Gastrocnemius medialis (tissue), 4 donors: ENCODE measurements at regions not wholly inside any gene's neighbourhood (a gene's known extent, or its start where the extent isn't known, plus 50 kb on each side); places are given as distances from the start of the nearest gene placed in this dataset.

Experiments
- ATAC-seq, 2 donors: fragments of 150-250 bp; one replicate each; pipeline ENCODE4 v1.9.1; 2016
- DNase-seq, 2 donors: peaks; one replicate each; pipeline ENCODE4 v3.0.0-alpha.2; 2019
- H3K27ac ChIP-seq, 4 donors: fragments of 200-600 bp; sonication (generic); 1 replicate in 1 of 4; 2 replicates in 3 of 4; pipeline ENCODE4 v1.5.1; 2016 to 2018; ENCODE audit warnings: mild to moderate bottlenecking in 2 of 4, moderate library complexity in 1 of 4
- H3K27me3 ChIP-seq, 3 donors: fragments of 200-600 bp; sonication (generic) in 2 of 3; 1 replicate in 1 of 3; 2 replicates in 2 of 3; pipeline versions ENCODE4 v1.5.1 to v1.6.0; 2016 to 2019; ENCODE audit warnings: mild to moderate bottlenecking in 1 of 3, moderate library complexity in 1 of 3
- H3K36me3 ChIP-seq, 2 donors: fragments of 200-600 bp; sonication (generic) in 1 of 2; one replicate each; pipeline ENCODE4 v1.5.1; 2017 to 2018
- H3K4me1 ChIP-seq, 2 donors: fragments of 200-600 bp; sonication (generic) in 1 of 2; one replicate each; pipeline ENCODE4 v1.5.1; 2016 to 2017; ENCODE audit warnings: mild to moderate bottlenecking in 2 of 2
- H3K4me3 ChIP-seq, 4 donors: fragments of 200-600 bp; sonication (generic) in 3 of 4; 1 replicate in 1 of 4; 2 replicates in 3 of 4; pipeline ENCODE4 v1.5.1; 2016 to 2019; ENCODE audit warnings: mild to moderate bottlenecking in 2 of 4
- H3K9me3 ChIP-seq, 3 donors: fragments of 200-600 bp; sonication (generic) in 2 of 3; 1 replicate in 1 of 3; 2 replicates in 2 of 3; pipeline ENCODE4 v1.5.1; 2016 to 2019
- POLR2A ChIP-seq, 2 donors: fragments of 450-650 bp; IDR thresholded peaks; one replicate each; pipeline ENCODE4 v1.6.1; 2017; ENCODE audit warnings: antibody characterized with exemption in 2 of 2, mild to moderate bottlenecking in 2 of 2, moderate library complexity in 2 of 2
- in situ Hi-C, 4 donors: fragments of 200-750 bp; cut with MboI; loops; one replicate each; pipeline versions ENCODE4 v1.15.0 to v1.8.0; 2017; ENCODE audit warnings: low sequenced_read_pairs in 4 of 4
- intact Hi-C: fragments of 100-400 bp; cut with DNase I; formaldehyde crosslinking; loops from one replicate; pipeline ENCODE4 v1.15.1; 2023; ENCODE audit warnings: low total_unique reads
- TF ChIP-seq, protein P1 (sequence below), 5 experiments: fragments of 450-650 bp in 3 of 5; fragments of 200-600 bp in 2 of 5; sonication (generic) in 2 of 5; IDR thresholded peaks in 4 of 5; conservative IDR thresholded peaks in 1 of 5; 1 replicate in 4 of 5; 2 replicates in 1 of 5; pipeline ENCODE4 v1.5.1; 2016 to 2019; ENCODE audit warnings: antibody characterized with exemption in 5 of 5, mild to moderate bottlenecking in 3 of 5, moderate library complexity in 3 of 5

DNA sequence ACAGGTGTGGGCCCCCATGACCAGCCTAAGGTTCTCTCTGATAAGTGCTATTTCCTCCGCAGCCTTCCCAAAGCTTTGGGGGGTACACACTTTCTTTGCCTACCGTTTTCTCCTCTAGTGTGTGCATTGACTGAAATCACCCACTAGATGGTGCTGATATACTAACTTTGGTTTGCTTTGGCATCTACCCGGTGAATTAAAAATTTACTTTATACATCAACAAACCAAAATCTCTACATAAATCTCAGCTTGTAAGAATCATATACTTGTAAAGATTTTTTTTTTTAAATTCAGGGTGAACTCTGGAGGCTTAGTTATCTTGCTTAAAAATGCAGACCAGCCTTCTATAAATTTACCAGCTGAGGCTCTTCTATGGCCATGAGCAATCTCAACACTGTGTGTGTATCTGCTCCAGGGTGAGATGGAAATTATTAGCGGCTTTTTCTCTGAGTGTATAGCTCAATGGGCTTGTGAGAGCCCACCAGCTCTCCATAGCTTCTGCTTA, 475.7 kb upstream of the TNC start:
- Histone ChIP-seq H3K4me1 (peaks cover 0 to 6% of the 10 kb centered on the region in 2 donors), H3K36me3 (no peaks in the 10 kb centered on the region), H3K27ac (no peak overlapping the region), H3K9me3 (no peaks in the 10 kb centered on the region), H3K27me3 (peaks cover 4 to 10% (median 9%) of the 10 kb centered on the region in 3 donors), H3K4me3 (no peak overlapping the region)
- intact Hi-C loops (loop anchor here (1.0 to 10.0 kb wide), 8 partner anchors 61 to 1069 kb away; partner anchors contain the start of gene PAPPA), in situ Hi-C loops (loop anchor here in 3 of 4 donors (5.0 to 25.0 kb wide), 7 partner anchors 569 to 1069 kb away; partner anchors contain the start of gene PAPPA (in 2 of the 3))
- ATAC-seq (peak in 1 of 2 donors; percentile 28), DNase-seq (no peak)
- TF ChIP-seq, protein P1, sequence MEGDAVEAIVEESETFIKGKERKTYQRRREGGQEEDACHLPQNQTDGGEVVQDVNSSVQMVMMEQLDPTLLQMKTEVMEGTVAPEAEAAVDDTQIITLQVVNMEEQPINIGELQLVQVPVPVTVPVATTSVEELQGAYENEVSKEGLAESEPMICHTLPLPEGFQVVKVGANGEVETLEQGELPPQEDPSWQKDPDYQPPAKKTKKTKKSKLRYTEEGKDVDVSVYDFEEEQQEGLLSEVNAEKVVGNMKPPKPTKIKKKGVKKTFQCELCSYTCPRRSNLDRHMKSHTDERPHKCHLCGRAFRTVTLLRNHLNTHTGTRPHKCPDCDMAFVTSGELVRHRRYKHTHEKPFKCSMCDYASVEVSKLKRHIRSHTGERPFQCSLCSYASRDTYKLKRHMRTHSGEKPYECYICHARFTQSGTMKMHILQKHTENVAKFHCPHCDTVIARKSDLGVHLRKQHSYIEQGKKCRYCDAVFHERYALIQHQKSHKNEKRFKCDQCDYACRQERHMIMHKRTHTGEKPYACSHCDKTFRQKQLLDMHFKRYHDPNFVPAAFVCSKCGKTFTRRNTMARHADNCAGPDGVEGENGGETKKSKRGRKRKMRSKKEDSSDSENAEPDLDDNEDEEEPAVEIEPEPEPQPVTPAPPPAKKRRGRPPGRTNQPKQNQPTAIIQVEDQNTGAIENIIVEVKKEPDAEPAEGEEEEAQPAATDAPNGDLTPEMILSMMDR (IDR thresholded peaks at IDR 0.05 in 4 of 5, conservative IDR thresholded peaks at IDR 0.05 in 1 of 5), result peak; percentile 59 to 74 (median 69)
- TF ChIP-seq POLR2A (IDR thresholded peaks at IDR 0.05), result no peak

DNA sequence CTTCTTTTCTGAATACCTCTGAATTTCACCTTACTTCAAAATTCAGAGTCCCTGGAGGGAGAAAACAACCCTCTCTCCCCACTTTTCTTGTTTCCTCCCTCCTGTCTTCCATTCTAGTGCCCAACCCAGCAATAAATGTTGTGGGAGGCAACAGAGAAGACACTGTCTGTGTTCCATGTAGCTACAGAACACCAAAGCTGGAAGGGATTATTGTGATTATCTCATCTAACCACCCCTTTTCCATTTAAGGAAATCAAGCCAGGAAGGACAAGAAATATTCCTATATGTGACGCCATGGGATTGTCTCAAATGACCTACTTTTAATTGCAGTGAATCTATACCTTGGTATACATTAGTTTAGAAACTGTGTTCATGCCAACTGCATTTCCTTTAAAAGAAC, 476.6 kb upstream of the TNC start:
- ATAC-seq (no peak), DNase-seq (no peak)
- H3K4me3 ChIP-seq, result no peak overlapping the region
- TF ChIP-seq, protein P1 (IDR thresholded peaks at IDR 0.05 in 4 of 5, conservative IDR thresholded peaks at IDR 0.05 in 1 of 5), result no peak
- intact Hi-C loops, result loop anchor here (5.0 to 10.0 kb wide), 7 partner anchors 60 to 1068 kb away; partner anchors contain the start of gene PAPPA
- peaks cover 0 to 6% of the 10 kb centered on the region in 2 donors for H3K4me1 ChIP-seq
- peaks cover 4 to 10% (median 9%) of the 10 kb centered on the region in 3 donors for H3K27me3 ChIP-seq
- no peaks in the 10 kb centered on the region for H3K36me3 ChIP-seq
- H3K27ac ChIP-seq, result no peak overlapping the region
- no peaks in the 10 kb centered on the region for H3K9me3 ChIP-seq
- in situ Hi-C loops, result loop anchor here in 3 of 4 donors (5.0 to 25.0 kb wide), 7 partner anchors 568 to 1068 kb away; partner anchors contain the start of gene PAPPA (in 2 of the 3)

DNA sequence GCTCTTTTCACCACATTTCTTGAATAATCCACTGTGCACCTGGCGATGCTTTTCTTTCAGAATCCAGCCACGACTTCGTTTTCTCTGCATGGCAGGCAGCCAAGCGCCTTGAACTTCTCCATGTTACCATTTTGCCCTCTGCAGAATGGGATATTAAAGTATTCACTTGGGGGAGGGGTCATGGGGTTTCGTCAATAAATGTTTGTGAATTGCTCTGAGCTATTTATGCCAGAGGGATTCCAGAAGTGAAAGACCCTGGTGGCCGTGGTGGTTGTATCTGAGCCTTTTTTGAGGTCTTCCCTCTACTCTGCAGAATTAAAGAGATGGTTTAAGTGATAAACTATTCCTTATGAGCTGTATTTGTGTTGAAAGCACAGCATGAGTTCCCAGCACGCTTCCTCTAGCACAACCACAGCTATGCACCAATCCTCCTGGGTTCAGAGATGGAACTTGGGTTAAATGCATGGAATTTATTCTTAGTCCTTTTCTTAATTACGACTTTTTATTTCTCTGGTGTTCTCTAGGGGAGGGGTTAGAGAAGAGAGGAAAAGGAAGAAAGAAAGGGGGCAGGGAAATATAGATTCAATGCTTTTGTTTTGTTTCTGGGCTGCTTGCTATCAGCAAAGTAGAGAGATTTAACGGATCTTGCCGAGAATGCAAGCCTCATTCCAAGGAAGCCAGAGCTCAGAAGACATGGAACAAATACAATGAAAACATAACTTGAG, 478.2 kb upstream of the TNC start:
- no peak for TF ChIP-seq POLR2A (IDR thresholded peaks at IDR 0.05)
- TF ChIP-seq, protein P1 (IDR thresholded peaks at IDR 0.05 in 4 of 5, conservative IDR thresholded peaks at IDR 0.05 in 1 of 5), result no peak

DNA sequence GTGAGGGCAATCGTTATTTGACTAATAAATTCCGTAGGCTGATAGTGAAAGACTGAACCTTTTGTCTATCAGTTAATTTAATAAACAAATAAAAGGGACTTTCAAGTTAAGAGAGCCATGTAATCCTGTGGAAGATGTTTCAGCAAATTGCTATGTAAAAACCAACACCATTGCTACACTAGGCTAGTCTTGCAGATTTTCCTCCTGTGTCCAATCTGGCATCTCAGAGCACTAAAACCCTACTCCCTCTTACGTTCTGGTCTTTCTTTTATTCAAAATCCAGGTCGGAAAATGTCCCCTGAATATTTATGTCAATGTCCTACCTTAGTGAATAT, 478.8 kb upstream of the TNC start:
- DNase-seq (no peak), ATAC-seq (no peak)
- Histone ChIP-seq H3K4me1 (peaks cover 0 to 5% of the 10 kb centered on the region in 2 donors), H3K36me3 (no peaks in the 10 kb centered on the region), H3K4me3 (no peak overlapping the region), H3K27me3 (peaks cover 4 to 10% (median 9%) of the 10 kb centered on the region in 3 donors), H3K9me3 (no peaks in the 10 kb centered on the region), H3K27ac (no peak overlapping the region)
- in situ Hi-C loops, result loop anchor here in 3 of 4 donors (10.0 to 25.0 kb wide), 5 partner anchors 566 to 1066 kb away; partner anchors contain the start of gene PAPPA (in 2 of the 3)
- TF ChIP-seq, protein P1 (IDR thresholded peaks at IDR 0.05 in 4 of 5, conservative IDR thresholded peaks at IDR 0.05 in 1 of 5), result no peak
- no peak for TF ChIP-seq POLR2A (IDR thresholded peaks at IDR 0.05)
- intact Hi-C loops, result loop anchor here (10.0 kb wide), 4 partner anchors 58 to 898 kb away; no protein-coding TSS in a partner anchor

More for the DNA sequence above, 478.2 kb upstream of the TNC start:
- in situ Hi-C loops, result loop anchor here in 3 of 4 donors (10.0 to 25.0 kb wide), 5 partner anchors 566 to 1066 kb away; partner anchors contain the start of gene PAPPA (in 2 of the 3)
- peaks cover 0 to 6% of the 10 kb centered on the region in 2 donors for H3K4me1 ChIP-seq
- no peak overlapping the region for H3K4me3 ChIP-seq
- no peaks in the 10 kb centered on the region for H3K9me3 ChIP-seq
- H3K27ac ChIP-seq, result no peak overlapping the region
- DNase-seq (no peak), ATAC-seq (no peak)
- peaks cover 4 to 10% (median 9%) of the 10 kb centered on the region in 3 donors for H3K27me3 ChIP-seq
- no peaks in the 10 kb centered on the region for H3K36me3 ChIP-seq
- intact Hi-C loops, result loop anchor here (10.0 kb wide), 4 partner anchors 59 to 899 kb away; no protein-coding TSS in a partner anchor
